ENCODE measurements at regions not wholly inside any gene's neighbourhood (a gene's known extent, or its start where the extent isn't known, plus 50 kb on each side); places are given as distances from the start of the nearest gene placed in this dataset.

DNA sequence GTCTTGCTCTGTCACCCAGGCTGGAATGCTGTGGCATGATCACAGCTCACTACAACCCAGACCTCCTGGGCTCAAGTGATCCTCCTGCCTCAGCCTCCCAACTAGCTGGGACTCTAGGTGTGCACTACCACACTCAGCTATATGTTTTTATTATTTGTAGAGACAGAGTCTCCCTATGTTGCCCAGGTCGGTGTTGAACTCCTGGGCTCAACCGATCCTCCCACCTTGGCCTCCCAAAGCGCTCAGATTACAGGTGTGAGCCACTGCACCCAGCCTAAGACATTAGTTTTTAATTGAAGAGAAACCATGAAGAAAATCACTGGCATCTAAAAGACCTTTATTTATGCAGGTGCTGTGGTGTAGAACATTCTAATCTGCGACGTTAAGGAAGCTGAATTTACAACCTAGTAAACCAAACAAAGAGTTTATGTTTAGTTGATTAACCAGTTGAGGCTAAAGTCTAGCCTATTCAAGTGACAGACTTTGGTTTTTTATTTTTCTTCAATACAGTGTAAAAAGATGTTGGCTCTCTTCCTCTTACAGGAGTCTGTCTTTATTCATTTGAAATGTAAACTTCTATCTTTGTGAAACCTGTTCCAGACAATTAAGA lies 52.5 kb upstream of the NBL1 start:
- Mint-ChIP-seq H3K4me3 (no peak overlapping the region), H3K36me3 (no peaks in the 10 kb centered on the region), H3K27me3 (ENCODE audit: low read depth in 3 of 3) (peaks cover 0 to 19% (median 11%) of the 10 kb centered on the region in 3 donors), H3K27ac (no peak overlapping the region), H3K9me3 (peaks cover 0 to 2% (median 0%) of the 10 kb centered on the region in 7 donors), H3K4me1 (peaks cover 6% of the 10 kb centered on the region)
- Histone ChIP-seq H3K9ac (ENCODE audit: insufficient read depth, low read length, poor library complexity, severe bottlenecking) (no peak overlapping the region), H3K79me2 (ENCODE audit: insufficient read depth, low read length) (no peaks in the 10 kb centered on the region), H3K36me3 (replicated peaks in 1 of 2; ENCODE audit: control insufficient read depth in 1 of 2, insufficient read depth in 2 of 2, low read length in 2 of 2) (no peaks in the 10 kb centered on the region), H3K4me3 (replicated peaks in 1 of 3; ENCODE audit: low read depth in 2 of 3, low read length in 3 of 3) (no peak overlapping the region), H3K27me3 (ENCODE audit: control insufficient read depth in 2 of 2, insufficient read depth in 2 of 2, low read length in 2 of 2) (no peaks in the 10 kb centered on the region), H3K4me1 (ENCODE audit: control insufficient read depth in 1 of 2, insufficient read depth in 2 of 2, low read length in 2 of 2) (peaks cover 6% of the 10 kb centered on the region in 2 donors), H3K4me2 (replicated peaks; ENCODE audit: extremely low read depth, low read length, poor library complexity, severe bottlenecking) (no peak overlapping the region), H3K9me3 (replicated peaks in 1 of 2; ENCODE audit: control insufficient read depth in 1 of 2, insufficient read depth in 1 of 2, low read length in 2 of 2) (no peaks in the 10 kb centered on the region), H3K27ac (ENCODE audit: low read depth in 1 of 2, low read length in 2 of 2) (no peak overlapping the region), H4K20me1 (ENCODE audit: insufficient read depth, low read length) (no peaks in the 10 kb centered on the region), H2AFZ (ENCODE audit: insufficient read depth, low read depth, low read length, poor library complexity, severe bottlenecking) (peak overlapping the region; percentile 35)
- TF ChIP-seq, protein P1, sequence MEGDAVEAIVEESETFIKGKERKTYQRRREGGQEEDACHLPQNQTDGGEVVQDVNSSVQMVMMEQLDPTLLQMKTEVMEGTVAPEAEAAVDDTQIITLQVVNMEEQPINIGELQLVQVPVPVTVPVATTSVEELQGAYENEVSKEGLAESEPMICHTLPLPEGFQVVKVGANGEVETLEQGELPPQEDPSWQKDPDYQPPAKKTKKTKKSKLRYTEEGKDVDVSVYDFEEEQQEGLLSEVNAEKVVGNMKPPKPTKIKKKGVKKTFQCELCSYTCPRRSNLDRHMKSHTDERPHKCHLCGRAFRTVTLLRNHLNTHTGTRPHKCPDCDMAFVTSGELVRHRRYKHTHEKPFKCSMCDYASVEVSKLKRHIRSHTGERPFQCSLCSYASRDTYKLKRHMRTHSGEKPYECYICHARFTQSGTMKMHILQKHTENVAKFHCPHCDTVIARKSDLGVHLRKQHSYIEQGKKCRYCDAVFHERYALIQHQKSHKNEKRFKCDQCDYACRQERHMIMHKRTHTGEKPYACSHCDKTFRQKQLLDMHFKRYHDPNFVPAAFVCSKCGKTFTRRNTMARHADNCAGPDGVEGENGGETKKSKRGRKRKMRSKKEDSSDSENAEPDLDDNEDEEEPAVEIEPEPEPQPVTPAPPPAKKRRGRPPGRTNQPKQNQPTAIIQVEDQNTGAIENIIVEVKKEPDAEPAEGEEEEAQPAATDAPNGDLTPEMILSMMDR (IDR thresholded peaks at IDR 0.05) = no peak
- intact Hi-C loops (cut with micrococcal nuclease) = no loop called here
- no peak for DNase-seq
- WGBS (ENCODE audit: insufficient coverage) = no CpG with 5 or more reads among the region's 5 CpGs

DNA sequence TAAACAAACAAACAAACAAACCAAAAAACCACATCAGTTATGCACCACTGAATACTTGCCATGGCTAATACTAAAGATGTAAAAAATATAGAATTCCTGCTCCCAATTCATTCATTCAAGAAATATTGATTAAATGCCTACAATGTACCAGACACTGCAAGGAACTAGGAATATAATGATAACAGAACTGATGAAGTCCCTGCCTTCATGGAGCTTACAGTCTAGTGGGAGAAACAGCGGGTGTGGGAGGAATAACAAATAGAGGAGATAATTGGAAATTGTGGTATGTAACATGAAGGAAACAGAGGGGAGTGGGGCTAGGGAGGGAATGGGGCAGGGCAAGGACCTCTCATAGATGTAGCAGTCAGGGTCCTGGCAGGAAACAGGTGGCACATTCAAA lies 58.6 kb upstream of the NBL1 start:
- Mint-ChIP-seq H3K4me3 (no peak overlapping the region), H3K9me3 (peaks cover 0 to 2% (median 0%) of the 10 kb centered on the region in 7 donors), H3K27ac (no peak overlapping the region), H3K36me3 (no peaks in the 10 kb centered on the region), H3K27me3 (ENCODE audit: low read depth in 3 of 3) (peaks cover 0 to 24% (median 15%) of the 10 kb centered on the region in 3 donors), H3K4me1 (peaks cover 19% of the 10 kb centered on the region)
- no peak overlapping the region for H2AFZ ChIP-seq (ENCODE audit: insufficient read depth, low read depth, low read length, poor library complexity, severe bottlenecking)
- intact Hi-C loops (cut with micrococcal nuclease) = no loop called here
- TF ChIP-seq, protein P1 (IDR thresholded peaks at IDR 0.05) = no peak
- H4K20me1 ChIP-seq (ENCODE audit: insufficient read depth, low read length) = no peaks in the 10 kb centered on the region
- 100% methylated on average over 1 of the region's 1 CpG for WGBS (ENCODE audit: insufficient coverage)
- peaks cover 11 to 18% of the 10 kb centered on the region in 2 donors for H3K4me1 ChIP-seq (ENCODE audit: control insufficient read depth in 1 of 2, insufficient read depth in 2 of 2, low read length in 2 of 2)
- no peak overlapping the region for H3K27ac ChIP-seq (ENCODE audit: low read depth in 1 of 2, low read length in 2 of 2)
- no peaks in the 10 kb centered on the region for H3K79me2 ChIP-seq (ENCODE audit: insufficient read depth, low read length)
- H3K4me3 ChIP-seq (replicated peaks in 1 of 3; ENCODE audit: low read depth in 2 of 3, low read length in 3 of 3) = no peak overlapping the region
- H3K9ac ChIP-seq (ENCODE audit: insufficient read depth, low read length, poor library complexity, severe bottlenecking) = no peak overlapping the region
- no peak for DNase-seq
- H3K36me3 ChIP-seq (replicated peaks in 1 of 2; ENCODE audit: control insufficient read depth in 1 of 2, insufficient read depth in 2 of 2, low read length in 2 of 2) = no peaks in the 10 kb centered on the region
- H3K9me3 ChIP-seq (replicated peaks in 1 of 2; ENCODE audit: control insufficient read depth in 1 of 2, insufficient read depth in 1 of 2, low read length in 2 of 2) = no peaks in the 10 kb centered on the region
- H3K27me3 ChIP-seq (ENCODE audit: control insufficient read depth in 2 of 2, insufficient read depth in 2 of 2, low read length in 2 of 2) = no peaks in the 10 kb centered on the region
- no peak overlapping the region for H3K4me2 ChIP-seq (replicated peaks; ENCODE audit: extremely low read depth, low read length, poor library complexity, severe bottlenecking)

Data from CD14-positive monocyte (primary cell).